WTC11 (cell line): ENCODE measurements at regions not wholly inside any gene's neighbourhood (a gene's known extent, or its start where the extent isn't known, plus 50 kb on each side); places are given as distances from the start of the nearest gene placed in this dataset.

Experiments used
- ATAC-seq: fragments of 200-7000 bp; cut with Tn5 transposase; 2 replicates; pipeline ENCODE4 v1.10.0; 2021; ENCODE audit warnings: mild to moderate bottlenecking, moderate library complexity
- CTCF ChIA-PET: fragments of 300-600 bp; sonication (Branson Sonifier 250); formaldehyde crosslinking; loops from one replicate; lab custom pipeline; 2021; ENCODE audit warnings: antibody characterized with exemption; lab: Charles Lee
- POLR2A ChIA-PET: fragments of 350-600 bp; sonication (Branson Sonifier 250); formaldehyde crosslinking; loops from one replicate; lab custom pipeline; 2021; ENCODE audit warnings: antibody characterized with exemption; lab: Charles Lee
- DNase-seq: peaks from one replicate; pipeline ENCODE4 v3.0.0; 2021; ENCODE audit warnings: low spot score
- H3K27ac Mint-ChIP-seq: 2 replicates; pipeline ENCODE4 v1.8.0; 2021; ENCODE audit warnings: mixed read lengths
- H3K27me3 Mint-ChIP-seq: 2 replicates; pipeline ENCODE4 v1.8.0; 2021; ENCODE audit warnings: low read depth, mild to moderate bottlenecking, moderate library complexity, mixed read lengths
- H3K36me3 Mint-ChIP-seq: 2 replicates; pipeline ENCODE4 v1.8.0; 2021; ENCODE audit warnings: mixed read lengths
- H3K4me1 Mint-ChIP-seq: 2 replicates; pipeline ENCODE4 v1.8.0; 2022; ENCODE audit warnings: mixed read lengths
- H3K4me3 Mint-ChIP-seq: 2 replicates; pipeline ENCODE4 v1.8.0; 2021; ENCODE audit warnings: mild to moderate bottlenecking, moderate library complexity, mixed read lengths
- H3K9me3 Mint-ChIP-seq: 2 replicates; pipeline ENCODE4 v1.8.0; 2021; ENCODE audit warnings: mixed read lengths
- AFF4 ChIP-seq: sonication (generic); formaldehyde crosslinking; IDR thresholded peaks from 2 replicates; pipeline ENCODE4 v1.8.1; 2023; ENCODE audit warnings: mild to moderate bottlenecking, missing genetic modification reagents, borderline replicate concordance
- CREM ChIP-seq: sonication (generic); formaldehyde crosslinking; IDR thresholded peaks from 2 replicates; pipeline ENCODE4 v1.8.1; 2022; ENCODE audit warnings: mild to moderate bottlenecking, missing genetic modification reagents, moderate library complexity
- ERG ChIP-seq: fragments of 250-450 bp; sonication (Bioruptor Pico); IDR thresholded peaks from 2 replicates; pipeline ENCODE4 v1.8.0; 2021; ENCODE audit warnings: mild to moderate bottlenecking
- ESRRA ChIP-seq: sonication (generic); formaldehyde crosslinking; IDR thresholded peaks from 2 replicates; pipeline ENCODE4 v1.8.1; 2022; ENCODE audit warnings: mild to moderate bottlenecking, missing genetic modification reagents, borderline replicate concordance
- GRHL2 ChIP-seq: fragments of 250-450 bp; sonication (Bioruptor Pico); IDR thresholded peaks from 2 replicates; pipeline ENCODE4 v1.8.0; 2022; ENCODE audit warnings: mild to moderate bottlenecking, moderate library complexity; ENCODE audit not compliant: insufficient replicate concordance, severe bottlenecking
- GTF2I ChIP-seq: fragments of 250-450 bp; sonication (Bioruptor Pico); conservative IDR thresholded peaks from 2 replicates; pipeline ENCODE4 v1.4.0; 2021; ENCODE audit warnings: mild to moderate bottlenecking
- MAX ChIP-seq: sonication (generic); formaldehyde crosslinking; IDR thresholded peaks from 2 replicates; pipeline ENCODE4 v1.8.0; 2022; ENCODE audit warnings: mild to moderate bottlenecking, missing genetic modification reagents
- STAT6 ChIP-seq: sonication (generic); formaldehyde crosslinking; conservative IDR thresholded peaks from 2 replicates; pipeline ENCODE4 v1.8.1; 2023; ENCODE audit warnings: mild to moderate bottlenecking, low read depth, missing genetic modification reagents, moderate library complexity
- TCF7 ChIP-seq: sonication (generic); formaldehyde crosslinking; IDR thresholded peaks from 2 replicates; pipeline ENCODE4 v1.8.0; 2022; ENCODE audit warnings: mild to moderate bottlenecking, low read depth, missing genetic modification reagents, moderate library complexity
- ZBTB43 ChIP-seq: sonication (generic); formaldehyde crosslinking; IDR thresholded peaks from 2 replicates; pipeline ENCODE4 v1.8.1; 2023; ENCODE audit warnings: mild to moderate bottlenecking, missing genetic modification reagents
- ZNF281 ChIP-seq: sonication (generic); formaldehyde crosslinking; IDR thresholded peaks from 2 replicates; pipeline ENCODE4 v1.8.0; 2023; ENCODE audit warnings: mild to moderate bottlenecking, missing genetic modification reagents
- ZNF416 ChIP-seq: fragments of 250-450 bp; sonication (Bioruptor Pico); IDR thresholded peaks from 2 replicates; pipeline ENCODE4 v1.9.0; 2021; ENCODE audit warnings: mild to moderate bottlenecking, inconsistent platforms
- ZNF532 ChIP-seq: fragments of 250-450 bp; sonication (Bioruptor Pico); IDR thresholded peaks from 2 replicates; pipeline ENCODE4 v1.9.0; 2021; ENCODE audit warnings: mild to moderate bottlenecking, borderline replicate concordance

GRCh38 chr14:32018391-32019092, 58.6 kb upstream of the ARHGAP5 start (continued):
- TF ChIP-seq AFF4 (no peak), ZNF416 (CRISPR knock-in tag) (no peak), GRHL2 (CRISPR knock-in tag) (no peak), ZBTB43 (CRISPR knock-in tag) (no peak), STAT6 (CRISPR knock-in tag) (no peak), ZNF532 (CRISPR knock-in tag) (no peak)
- TF ChIP-seq, all 79 proteins: peak for 0

GRCh38 chr14:32019276-32019675, 57.8 kb upstream of the ARHGAP5 start:
- H3K4me3 Mint-ChIP-seq = no peak overlapping the region
- H3K4me1 Mint-ChIP-seq = peaks cover 16% of the 10 kb centered on the region
- H3K27me3 Mint-ChIP-seq = no peaks in the 10 kb centered on the region
- CTCF ChIA-PET = no interaction called here
- POLR2A ChIA-PET = no interaction called here
- ATAC-seq = no peak
- no peak for DNase-seq
- H3K36me3 Mint-ChIP-seq = peaks cover 13% of the 10 kb centered on the region
- H3K9me3 Mint-ChIP-seq = peaks cover 14% of the 10 kb centered on the region
- no peak overlapping the region; the same call in 1 of the 2 replicates for H3K27ac Mint-ChIP-seq
- TF ChIP-seq CREM (no peak), ZNF281 (CRISPR knock-in tag) (no peak), GTF2I (CRISPR knock-in tag) (no peak), ESRRA (no peak), GRHL2 (CRISPR knock-in tag) (no peak), MAX (CRISPR knock-in tag) (no peak), TCF7 (no peak), ERG (CRISPR knock-in tag) (no peak), AFF4 (no peak)
